ENCODE measurements at regions not wholly inside any gene's neighbourhood (a gene's known extent, or its start where the extent isn't known, plus 50 kb on each side); places are given as distances from the start of the nearest gene placed in this dataset.
"Not testable (repeated sequence)": the region's sequence is repeated elsewhere in the genome, so short reads cannot be mapped to it uniquely, and the experiment has no call there.

DNA sequence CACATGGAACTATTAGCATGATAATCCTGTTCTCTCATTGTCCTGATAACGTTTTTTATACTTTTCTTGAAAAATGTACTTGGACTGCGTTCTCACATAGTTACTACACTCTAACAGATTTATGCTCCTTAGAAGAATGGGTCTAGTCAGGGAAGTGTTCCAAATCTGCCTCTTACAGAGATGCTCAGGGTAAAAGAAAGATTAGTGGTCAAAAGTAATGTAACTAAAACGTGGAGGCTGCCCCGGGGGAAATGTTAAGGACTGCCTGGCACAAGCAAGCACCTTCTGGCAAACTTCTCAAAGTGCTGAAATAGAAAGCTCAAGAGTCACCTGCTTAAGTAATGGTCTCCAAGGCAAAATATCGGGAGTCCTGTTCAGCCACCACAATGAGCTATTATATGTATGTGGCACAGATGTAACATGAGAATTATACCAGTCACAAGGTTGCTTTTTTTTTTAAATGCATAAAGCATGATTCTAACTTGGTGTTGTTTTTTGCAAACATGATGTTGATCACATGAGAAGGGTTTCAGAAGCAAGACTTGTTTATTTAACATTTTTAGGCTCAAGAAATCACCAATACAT, 244.5 kb upstream of the JARID2 start:
- no peak for DNase-seq

DNA sequence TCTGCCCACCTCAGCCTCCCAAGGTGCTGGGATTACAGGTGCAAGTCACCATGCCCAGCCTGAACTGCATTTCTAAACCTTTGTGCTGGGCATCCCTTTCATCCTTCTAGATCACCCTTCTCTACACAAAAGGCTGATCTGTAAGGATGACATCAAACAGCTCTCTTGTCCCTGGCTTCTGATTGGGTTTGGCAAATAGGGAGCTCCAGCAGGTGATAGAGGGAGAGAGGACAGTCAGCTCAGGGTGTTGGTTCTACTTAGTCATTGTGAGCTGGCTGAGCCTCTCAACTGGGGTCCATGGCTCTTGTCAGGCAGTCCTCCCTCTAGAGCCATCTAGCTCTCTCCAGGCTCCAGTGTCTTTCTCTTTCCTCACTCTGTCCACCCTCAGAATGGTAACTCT, 237.6 kb upstream of the JARID2 start:
- no peak for DNase-seq

DNA sequence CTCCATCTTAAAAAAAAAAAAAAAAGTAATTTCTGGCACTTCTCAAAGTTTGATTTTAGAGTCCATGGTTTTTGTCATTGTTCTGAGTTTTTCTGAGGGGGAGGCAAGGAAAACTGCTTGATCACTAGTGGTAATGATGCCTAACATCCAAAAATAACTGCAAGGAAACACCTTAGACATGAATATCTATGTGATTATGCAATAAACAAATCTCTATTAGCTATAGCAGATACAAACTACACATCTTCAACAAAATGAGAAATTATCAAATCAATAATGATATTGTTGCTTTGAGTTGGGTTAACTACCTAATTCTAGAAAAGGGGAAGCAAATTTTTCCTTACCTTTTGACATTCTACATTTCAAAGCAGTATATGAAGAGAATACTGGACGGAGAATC, 230.9 kb upstream of the JARID2 start:
- DNase-seq, result no peak

GRCh38 chr6:15016813-15017212, 229.1 kb upstream of the JARID2 start:
- no peak for DNase-seq

GRCh38 chr6:15017261-15017660, 228.6 kb upstream of the JARID2 start:
- no peak for DNase-seq

GRCh38 chr6:15017803-15018202, 228.1 kb upstream of the JARID2 start:
- DNase-seq, result no peak

GRCh38 chr6:15020119-15020770, 225.6 kb upstream of the JARID2 start:
- DNase-seq, result no peak

DNA sequence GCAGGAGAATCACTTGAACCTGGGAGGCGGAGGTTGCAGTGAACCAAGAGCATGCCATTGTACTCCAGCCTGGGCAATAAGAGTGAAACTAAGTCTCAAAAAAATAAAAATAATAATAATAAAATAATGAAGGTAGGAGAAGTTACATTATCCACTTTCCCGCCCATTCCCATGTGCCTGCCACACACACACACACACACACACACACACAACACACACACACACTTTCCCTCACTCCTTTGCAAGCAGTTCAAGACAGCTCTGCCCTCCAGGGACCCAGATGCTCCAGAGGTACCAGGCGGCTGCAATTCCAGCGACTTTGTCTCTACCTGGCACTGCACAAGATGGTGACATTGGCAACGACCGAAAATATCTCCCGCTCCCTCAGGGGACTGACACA, 224.8 kb upstream of the JARID2 start:
- no peak for DNase-seq

GRCh38 chr6:15023018-15023417, 222.9 kb upstream of the JARID2 start:
- not testable (repeated sequence) for DNase-seq

- DNase-seq, result no peak
Measured at GRCh38 chr6:15023448-15023847, 222.4 kb upstream of the JARID2 start.

- no peak for DNase-seq
Measured at GRCh38 chr6:15025446-15025845, 220.4 kb upstream of the JARID2 start.

GRCh38 chr6:15026832-15027231, 219.0 kb upstream of the JARID2 start:
- peak; percentile 98 for DNase-seq

DNA sequence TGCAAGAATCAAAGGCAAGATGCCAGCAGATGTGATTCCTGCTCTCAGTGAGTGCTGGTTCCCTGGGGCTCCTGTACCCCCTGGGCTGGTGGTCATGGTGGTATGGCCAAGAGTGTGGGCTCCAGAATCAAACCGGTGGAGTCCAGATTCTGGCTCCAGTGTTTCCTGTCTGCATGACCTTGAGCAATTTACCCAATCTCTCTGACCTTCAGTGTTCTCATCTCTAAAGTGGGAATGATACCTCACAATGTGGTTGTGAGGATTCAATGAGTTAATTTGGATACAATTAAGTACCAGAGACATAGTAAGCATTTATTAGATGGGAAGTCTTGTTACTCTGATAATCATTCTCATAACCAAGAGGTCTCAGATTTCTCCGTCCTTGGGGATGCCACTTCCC, 218.4 kb upstream of the JARID2 start:
- no peak for DNase-seq

DNA sequence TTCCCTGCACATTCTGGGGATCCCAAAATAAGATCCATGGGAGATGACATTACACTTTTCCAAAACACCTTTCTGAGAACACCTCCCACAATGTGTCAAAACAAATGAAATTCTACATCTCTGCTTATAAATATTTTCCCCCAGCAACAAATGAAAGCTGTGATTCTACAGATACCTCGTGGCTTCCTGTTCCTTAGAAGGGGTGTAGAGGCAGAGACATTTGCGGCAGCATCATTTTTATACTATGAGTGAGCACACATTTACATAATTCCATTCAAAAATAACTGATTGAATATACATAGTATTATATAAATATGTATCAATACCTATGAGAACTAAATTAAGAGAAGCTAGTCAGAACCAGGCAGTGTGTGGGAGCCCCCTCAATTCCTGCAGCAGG, 213.9 kb upstream of the JARID2 start:
- no peak for DNase-seq

DNA sequence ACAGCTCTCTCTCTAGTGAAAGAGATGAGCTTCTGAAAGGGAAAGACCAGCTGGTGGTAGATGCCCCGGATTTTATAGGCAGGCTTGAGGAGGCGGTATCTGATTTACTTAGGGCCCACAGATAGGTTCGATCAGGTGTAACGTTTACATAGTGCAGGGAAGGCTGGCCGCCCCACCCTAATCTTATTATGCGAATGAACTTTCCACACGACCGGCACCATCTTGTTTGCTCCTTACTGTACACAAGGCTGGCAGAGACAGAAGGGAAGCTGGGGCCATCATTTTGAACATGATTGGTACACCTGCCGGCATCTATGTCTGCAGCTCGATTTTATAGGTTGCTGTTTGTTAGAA, 212.0 kb upstream of the JARID2 start:
- DNase-seq, result no peak

DNA sequence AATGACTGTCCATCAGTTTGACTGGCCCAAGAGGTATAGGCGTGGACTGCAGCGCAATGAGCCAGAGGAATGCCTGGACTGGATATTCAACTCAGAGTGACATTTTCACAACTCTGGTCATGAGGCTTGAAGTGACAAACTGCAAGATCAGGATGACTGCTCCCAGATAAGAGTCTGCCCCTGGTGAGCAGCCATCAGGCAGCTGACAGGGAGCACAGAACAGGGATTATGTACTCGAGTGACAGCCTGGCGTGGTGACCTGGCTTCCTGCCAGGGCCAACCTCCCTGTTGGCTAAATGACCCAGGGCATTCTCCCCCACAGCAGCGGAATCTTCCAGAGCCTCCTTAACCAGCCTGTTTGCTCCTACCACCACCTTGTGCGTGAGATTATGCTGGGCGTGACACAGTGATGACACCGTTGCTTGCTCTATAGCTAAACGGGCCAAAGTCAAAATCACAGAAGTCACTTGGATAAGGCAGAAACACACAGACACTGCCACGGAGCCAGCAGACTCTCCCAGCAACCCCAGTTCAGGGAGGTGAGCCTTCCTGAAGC, 209.1 kb upstream of the JARID2 start:
- DNase-seq, result peak; percentile 65

DNA sequence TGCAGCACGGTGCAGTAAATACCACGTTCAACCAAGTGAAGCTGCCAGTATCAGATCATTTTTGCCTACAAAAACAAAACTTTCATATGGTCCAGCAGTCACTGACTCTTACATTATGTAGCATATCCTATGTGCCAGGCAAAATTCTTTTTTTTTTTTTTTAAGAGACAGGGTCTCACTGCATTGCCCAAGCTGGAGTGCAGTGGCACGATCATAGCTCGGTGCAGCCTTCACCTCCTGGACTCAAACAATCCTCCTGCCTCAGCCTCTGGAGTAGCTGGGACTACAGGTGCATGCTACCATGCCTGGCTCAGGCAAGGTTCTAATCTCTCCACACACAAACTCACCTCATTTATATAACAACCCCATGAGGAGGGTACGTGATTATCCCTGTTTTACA, 208.6 kb upstream of the JARID2 start:
- DNase-seq, result no peak

DNA sequence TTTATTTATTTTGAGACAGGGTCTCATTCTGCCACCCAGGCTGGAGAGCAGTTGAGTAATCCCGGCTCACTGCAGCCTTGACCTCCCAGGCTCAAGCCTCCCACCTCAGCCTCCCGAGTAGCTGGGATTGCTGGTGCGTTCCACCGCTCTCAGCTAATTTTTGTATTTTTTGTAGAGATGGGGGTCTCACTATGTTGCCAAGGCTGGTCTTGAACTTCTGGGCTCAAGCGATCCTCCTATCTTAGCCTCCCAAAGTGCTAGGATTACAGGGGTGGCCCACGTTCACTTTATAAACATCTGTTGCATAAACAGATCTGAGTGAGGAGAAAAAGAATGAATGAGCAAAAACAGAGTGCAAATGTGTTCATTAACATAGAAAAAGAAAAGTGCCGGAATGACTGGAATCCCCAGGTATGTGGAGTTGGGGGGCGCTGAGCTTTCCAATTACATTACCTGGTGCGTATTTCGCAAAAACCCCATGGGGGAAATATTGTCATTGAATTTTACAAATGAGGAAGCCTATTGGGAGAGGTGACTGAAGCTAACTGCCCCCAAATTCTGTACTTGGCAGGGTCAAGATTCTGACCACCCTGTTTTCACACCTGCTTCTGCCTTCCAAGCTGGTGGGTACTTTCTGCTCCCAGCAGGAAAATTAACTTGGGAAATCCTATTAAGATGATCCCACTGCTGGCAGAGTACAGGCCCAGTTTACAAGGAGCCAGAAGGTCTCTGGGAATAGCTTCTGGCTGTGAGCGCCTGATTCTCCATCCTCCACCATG, 207.7 kb upstream of the JARID2 start:
- no peak for DNase-seq

GRCh38 chr6:15039136-15039535, 206.7 kb upstream of the JARID2 start:
- DNase-seq, result no peak

DNA sequence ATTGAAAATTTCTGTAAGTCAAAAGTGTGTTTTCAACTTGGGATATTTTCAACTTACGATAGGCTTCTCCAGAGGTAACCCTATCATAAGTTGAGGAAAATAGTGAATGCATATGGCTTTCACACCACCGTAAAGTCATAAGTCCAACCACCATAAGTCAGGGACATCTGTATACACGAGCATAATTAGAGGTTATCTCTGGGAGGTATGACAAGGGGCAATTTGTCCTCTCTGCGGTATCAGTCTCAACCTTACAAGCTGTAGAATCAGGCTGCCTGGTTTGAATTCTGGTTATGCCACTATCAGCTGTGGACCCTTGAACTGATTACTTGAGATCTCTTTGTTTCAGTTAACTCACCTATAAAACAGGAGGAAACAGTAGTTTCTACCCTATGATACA, 202.9 kb upstream of the JARID2 start:
- DNase-seq, result no peak

DNA sequence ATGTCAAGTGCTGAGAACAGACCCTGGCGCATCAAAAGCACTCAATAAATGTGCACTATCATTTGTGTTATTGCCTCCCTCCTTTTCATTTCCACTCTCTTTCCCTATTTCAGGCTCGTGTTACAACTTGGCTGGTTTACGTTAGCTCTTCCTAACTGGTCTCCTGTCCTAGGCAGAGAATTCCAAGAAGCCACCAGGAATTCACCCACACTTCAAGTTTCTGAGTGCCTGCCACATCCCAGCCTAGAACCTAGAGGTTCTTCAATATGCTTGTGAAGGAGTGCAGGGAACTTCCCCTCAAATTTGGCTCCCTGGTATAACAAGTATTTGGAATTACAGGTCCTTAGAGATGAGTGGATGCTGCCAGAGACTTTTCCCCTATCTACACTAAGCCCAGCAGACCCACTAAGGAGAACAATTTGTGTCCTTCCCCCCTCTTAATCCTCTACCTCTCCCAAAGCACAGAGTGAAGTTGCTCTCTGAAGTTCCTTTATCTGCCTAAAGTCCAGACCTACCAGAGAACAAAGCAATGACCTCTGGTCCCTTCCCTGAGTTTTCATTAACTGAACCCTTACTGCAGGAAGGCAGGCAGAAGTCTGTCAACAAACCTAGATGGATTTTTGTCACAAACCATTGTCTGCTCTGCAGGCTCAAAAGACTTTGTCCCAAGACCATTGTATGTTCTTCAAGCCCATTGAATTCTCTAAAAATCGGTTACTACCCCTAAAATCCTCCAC, 201.6 kb upstream of the JARID2 start:
- no peak for DNase-seq

GRCh38 chr6:15044948-15045347, 200.9 kb upstream of the JARID2 start:
- DNase-seq, result no peak

GRCh38 chr6:15046751-15047150, 199.1 kb upstream of the JARID2 start:
- no peak for DNase-seq

DNA sequence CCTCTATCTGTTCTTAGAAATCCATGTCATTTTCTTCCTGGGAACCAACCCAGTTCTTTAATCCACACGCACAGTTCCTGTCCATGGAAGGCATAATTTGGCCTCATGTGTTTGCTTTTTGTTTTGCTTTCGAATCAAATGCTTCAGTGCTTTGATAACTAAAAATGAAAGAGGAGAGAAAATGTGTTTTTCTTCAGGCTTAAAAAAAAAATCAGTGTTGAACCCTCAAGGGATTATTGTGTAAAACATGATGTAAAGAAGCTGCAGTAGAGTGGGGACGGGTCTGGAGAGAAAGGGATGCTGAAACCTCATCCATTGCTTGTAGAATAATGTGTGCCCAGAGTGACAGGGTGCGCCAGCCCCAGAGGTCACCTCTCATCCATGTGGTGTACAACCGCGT, 197.5 kb upstream of the JARID2 start:
- DNase-seq, result no peak
